Stimulated activated effector memory CD8-positive, alpha-beta T cell treated with anti-CD3 and anti-CD28 coated beads, Interleukin-12 subunit alpha, Interleukin-12 subunit beta, amount 100 ng/mL, for 72 hours (primary cell): ENCODE measurements at regions not wholly inside any gene's neighbourhood (a gene's known extent, or its start where the extent isn't known, plus 50 kb on each side); places are given as distances from the start of the nearest gene placed in this dataset.

Experiments used
- ATAC-seq: fragments of 150-1000 bp; cut with Tn5 transposase; 2 replicates; pipeline ENCODE4 v1.10.0; 2021
- DNase-seq, 2 donors: peaks; one replicate each; pipeline ENCODE4 v3.0.0; 2021 to 2022; ENCODE audit warnings: low spot score in 2 of 2
- H3K27ac Mint-ChIP-seq: one replicate; pipeline ENCODE4 v1.8.0; 2022; ENCODE audit warnings: mild to moderate bottlenecking, mixed read lengths
- H3K36me3 Mint-ChIP-seq: one replicate; pipeline ENCODE4 v1.8.0; 2022; ENCODE audit warnings: mild to moderate bottlenecking, mixed read lengths
- H3K4me1 Mint-ChIP-seq: one replicate; pipeline ENCODE4 v1.8.0; 2022; ENCODE audit warnings: mixed read lengths
- H3K4me3 Mint-ChIP-seq: one replicate; pipeline ENCODE4 v1.8.0; 2022; ENCODE audit warnings: mild to moderate bottlenecking, mixed read lengths
- H3K9me3 Mint-ChIP-seq: one replicate; pipeline ENCODE4 v1.8.0; 2022; ENCODE audit warnings: mixed read lengths

- H3K27ac Mint-ChIP-seq = no peak overlapping the region
- no peaks in the 10 kb centered on the region for H3K36me3 Mint-ChIP-seq
- H3K9me3 Mint-ChIP-seq = no peaks in the 10 kb centered on the region
- DNase-seq = no peak
- no peak for ATAC-seq
- H3K4me3 Mint-ChIP-seq = no peak overlapping the region
- no peaks in the 10 kb centered on the region for H3K4me1 Mint-ChIP-seq
Observed at GRCh38 chr22:48885919-48886305, 941.8 kb downstream of the BRD1 start.

GRCh38 chr22:48885271-48885918, 942.3 kb downstream of the BRD1 start:
- ATAC-seq = no peak
- H3K4me1 Mint-ChIP-seq = no peaks in the 10 kb centered on the region
- H3K4me3 Mint-ChIP-seq = no peak overlapping the region
- no peak overlapping the region for H3K27ac Mint-ChIP-seq
- no peak for DNase-seq
- H3K9me3 Mint-ChIP-seq = no peaks in the 10 kb centered on the region
- no peaks in the 10 kb centered on the region for H3K36me3 Mint-ChIP-seq

- H3K4me1 Mint-ChIP-seq = no peaks in the 10 kb centered on the region
- no peak for ATAC-seq
Observed at GRCh38 chr22:48884786-48885185, 942.9 kb downstream of the BRD1 start.

GRCh38 chr22:48884324-48884723, 943.3 kb downstream of the BRD1 start:
- DNase-seq (no peak), ATAC-seq (no peak)
- Mint-ChIP-seq H3K36me3 (no peaks in the 10 kb centered on the region), H3K4me3 (no peak overlapping the region), H3K27ac (no peak overlapping the region), H3K4me1 (no peaks in the 10 kb centered on the region), H3K9me3 (no peaks in the 10 kb centered on the region)

More at GRCh38 chr22:48884786-48885185, 942.9 kb downstream of the BRD1 start:
- H3K9me3 Mint-ChIP-seq = no peaks in the 10 kb centered on the region
- DNase-seq = no peak
- H3K36me3 Mint-ChIP-seq = no peaks in the 10 kb centered on the region
- H3K27ac Mint-ChIP-seq = no peak overlapping the region
- H3K4me3 Mint-ChIP-seq = no peak overlapping the region

- no peak overlapping the region for H3K4me3 Mint-ChIP-seq
- DNase-seq (no peak), ATAC-seq (no peak)
- no peak overlapping the region for H3K27ac Mint-ChIP-seq
- H3K9me3 Mint-ChIP-seq = no peaks in the 10 kb centered on the region
- H3K36me3 Mint-ChIP-seq = no peaks in the 10 kb centered on the region
- H3K4me1 Mint-ChIP-seq = no peaks in the 10 kb centered on the region
Observed at GRCh38 chr22:48883211-48883960, 944.3 kb downstream of the BRD1 start.

- Mint-ChIP-seq H3K9me3 (no peaks in the 10 kb centered on the region), H3K4me1 (no peaks in the 10 kb centered on the region), H3K4me3 (no peak overlapping the region), H3K36me3 (no peaks in the 10 kb centered on the region), H3K27ac (no peak overlapping the region)
- DNase-seq (no peak), ATAC-seq (no peak)
Observed at GRCh38 chr22:48882636-48883200, 945.0 kb downstream of the BRD1 start.

- Mint-ChIP-seq H3K4me3 (no peak overlapping the region), H3K4me1 (no peaks in the 10 kb centered on the region), H3K9me3 (no peaks in the 10 kb centered on the region), H3K36me3 (no peaks in the 10 kb centered on the region), H3K27ac (no peak overlapping the region)
- ATAC-seq (no peak), DNase-seq (no peak)
Observed at GRCh38 chr22:48881326-48881980, 946.2 kb downstream of the BRD1 start.

- ATAC-seq (no peak), DNase-seq (no peak)
- Mint-ChIP-seq H3K4me3 (no peak overlapping the region), H3K9me3 (no peaks in the 10 kb centered on the region), H3K27ac (no peak overlapping the region), H3K4me1 (no peaks in the 10 kb centered on the region), H3K36me3 (no peaks in the 10 kb centered on the region)
Observed at GRCh38 chr22:48880749-48881148, 946.9 kb downstream of the BRD1 start.

GRCh38 chr22:48876951-48877350, 950.7 kb downstream of the BRD1 start:
- ATAC-seq (no peak), DNase-seq (no peak)
- Mint-ChIP-seq H3K27ac (no peak overlapping the region), H3K4me3 (no peak overlapping the region), H3K9me3 (no peaks in the 10 kb centered on the region), H3K36me3 (no peaks in the 10 kb centered on the region), H3K4me1 (no peaks in the 10 kb centered on the region)

GRCh38 chr22:48874956-48875355, 952.7 kb downstream of the BRD1 start:
- H3K27ac Mint-ChIP-seq = no peak overlapping the region
- ATAC-seq (no peak), DNase-seq (no peak)
- no peaks in the 10 kb centered on the region for H3K36me3 Mint-ChIP-seq
- peaks cover 5% of the 10 kb centered on the region for H3K9me3 Mint-ChIP-seq
- no peak overlapping the region for H3K4me3 Mint-ChIP-seq
- H3K4me1 Mint-ChIP-seq = no peaks in the 10 kb centered on the region

- H3K27ac Mint-ChIP-seq = no peak overlapping the region
- DNase-seq = no peak
- H3K9me3 Mint-ChIP-seq = peaks cover 5% of the 10 kb centered on the region
- no peak overlapping the region for H3K4me3 Mint-ChIP-seq
- no peaks in the 10 kb centered on the region for H3K36me3 Mint-ChIP-seq
- H3K4me1 Mint-ChIP-seq = no peaks in the 10 kb centered on the region
- ATAC-seq = no peak
Observed at GRCh38 chr22:48873191-48873520, 954.5 kb downstream of the BRD1 start.

- Mint-ChIP-seq H3K9me3 (peaks cover 5% of the 10 kb centered on the region), H3K27ac (no peak overlapping the region), H3K4me1 (no peaks in the 10 kb centered on the region), H3K4me3 (no peak overlapping the region), H3K36me3 (no peaks in the 10 kb centered on the region)
- ATAC-seq (no peak), DNase-seq (no peak)
Observed at GRCh38 chr22:48872271-48873190, 955.1 kb downstream of the BRD1 start.

GRCh38 chr22:48871176-48871840, 956.4 kb downstream of the BRD1 start:
- no peaks in the 10 kb centered on the region for H3K36me3 Mint-ChIP-seq
- peaks cover 5% of the 10 kb centered on the region for H3K9me3 Mint-ChIP-seq
- DNase-seq (no peak), ATAC-seq (no peak)
- no peaks in the 10 kb centered on the region for H3K4me1 Mint-ChIP-seq
- H3K27ac Mint-ChIP-seq = no peak overlapping the region
- H3K4me3 Mint-ChIP-seq = no peak overlapping the region

- Mint-ChIP-seq H3K36me3 (no peaks in the 10 kb centered on the region), H3K27ac (no peak overlapping the region)
Observed at GRCh38 chr22:48870436-48870835, 957.2 kb downstream of the BRD1 start.

More at GRCh38 chr22:48870436-48870835, 957.2 kb downstream of the BRD1 start:
- ATAC-seq = no peak
- no peak for DNase-seq
- Mint-ChIP-seq H3K9me3 (peaks cover 5% of the 10 kb centered on the region), H3K4me3 (no peak overlapping the region), H3K4me1 (no peaks in the 10 kb centered on the region)
